OCI-LY7 (cell line): ENCODE measurements at regions not wholly inside any gene's neighbourhood (a gene's known extent, or its start where the extent isn't known, plus 50 kb on each side); places are given as distances from the start of the nearest gene placed in this dataset.

Source experiments
- BruUV-seq: library from RNA; stranded (reverse); fragments of 400-500 nt; replicated peaks from 2 replicates; lab custom pipeline; 2021; lab: Mats Ljungman, UMichigan
- CTCF ChIA-PET: fragments of 300-600 bp; sonication (Branson Sonifier 250); formaldehyde crosslinking; loops from one replicate; lab custom pipeline; 2022; ENCODE audit warnings: antibody characterized with exemption; ENCODE audit not compliant: unreplicated experiment; lab: Charles Lee
- POLR2A ChIA-PET: fragments of 300-600 bp; sonication (Branson Sonifier 250); formaldehyde crosslinking; loops from one replicate; lab custom pipeline; 2022; ENCODE audit warnings: antibody characterized with exemption; lab: Charles Lee
- DNase-seq: peaks from one replicate; pipeline ENCODE4 v3.0.0-alpha.2; 2015; ENCODE audit warnings: low spot score
- H2AFZ ChIP-seq: fragments of 200-600 bp; sonication (generic), shearing (Covaris generic); 2 replicates; pipeline ENCODE4 v1.6.1; 2014; ENCODE audit warnings: mild to moderate bottlenecking, antibody characterized with exemption, low read length, moderate library complexity
- H3K27ac ChIP-seq: fragments of 200-600 bp; sonication (generic); 2 replicates; pipeline ENCODE4 v1.5.1; 2014; ENCODE audit warnings: mixed run types, low read depth, mild to moderate bottlenecking, moderate library complexity, low read length, inconsistent platforms; ENCODE audit not compliant: poor library complexity, severe bottlenecking
- H3K36me3 ChIP-seq: fragments of 200-600 bp; sonication (generic); 2 replicates; pipeline ENCODE4 v1.6.1; 2014; ENCODE audit warnings: mild to moderate bottlenecking, antibody characterized with exemption, low read length, moderate library complexity, mixed read lengths; ENCODE audit not compliant: insufficient read depth
- H3K4me1 ChIP-seq: fragments of 200-600 bp; sonication (generic); 2 replicates; pipeline ENCODE4 v1.5.1; 2014; ENCODE audit warnings: mild to moderate bottlenecking, low read length; ENCODE audit not compliant: insufficient read depth, poor library complexity, severe bottlenecking
- H3K4me2 ChIP-seq: fragments of 200-600 bp; sonication (generic); 2 replicates; pipeline ENCODE4 v1.6.1; 2014; ENCODE audit warnings: mild to moderate bottlenecking, low read length
- H3K4me3 ChIP-seq: fragments of 200-600 bp; sonication (generic); 2 replicates; pipeline ENCODE4 v1.5.1; 2014; ENCODE audit warnings: mild to moderate bottlenecking, low read depth, low read length; ENCODE audit not compliant: poor library complexity, severe bottlenecking
- H3K79me2 ChIP-seq: fragments of 200-600 bp; sonication (generic); 2 replicates; pipeline ENCODE4 v1.6.1; 2016; ENCODE audit warnings: low read depth, mild to moderate bottlenecking, low read length, moderate library complexity, mixed read lengths; ENCODE audit not compliant: insufficient read depth
- H3K9me2 ChIP-seq: fragments of 200-600 bp; sonication (generic); 2 replicates; pipeline ENCODE4 v1.6.1; 2016; ENCODE audit warnings: mild to moderate bottlenecking, low read length, mixed read lengths; ENCODE audit not compliant: insufficient read depth
- H3K9me3 ChIP-seq: fragments of 200-600 bp; sonication (generic); 2 replicates; pipeline ENCODE4 v1.6.1; 2014; ENCODE audit warnings: mild to moderate bottlenecking, mixed run types, low read length, mixed read lengths
- H4K20me1 ChIP-seq: fragments of 200-600 bp; sonication (generic); 2 replicates; pipeline ENCODE4 v1.6.1; 2014; ENCODE audit warnings: mild to moderate bottlenecking, antibody characterized with exemption, low read length, moderate library complexity, mixed read lengths; ENCODE audit not compliant: insufficient read depth
- EZH2phosphoT487 ChIP-seq: fragments of 200-600 bp; sonication (generic); IDR thresholded peaks from 2 replicates; pipeline ENCODE4 v1.6.1; 2018; ENCODE audit warnings: low read depth, borderline replicate concordance, mild to moderate bottlenecking, mixed run types, antibody characterized with exemption, low read length, moderate library complexity, mixed read lengths
- intact Hi-C: fragments of 100-400 bp; cut with micrococcal nuclease; formaldehyde crosslinking; loops from one replicate; pipeline ENCODE4 v1.10.0; 2022; ENCODE audit not compliant: unreplicated experiment
- TF ChIP-seq, protein P1 (sequence below): fragments of 200-600 bp; sonication (generic); conservative IDR thresholded peaks from 2 replicates; pipeline ENCODE4 v1.5.1; 2014; ENCODE audit warnings: mild to moderate bottlenecking, antibody characterized with exemption, low read length, moderate library complexity, mixed read lengths

- Histone ChIP-seq H3K4me3 (no peak overlapping the region), H3K4me1 (no peaks in the 10 kb centered on the region), H3K36me3 (no peaks in the 10 kb centered on the region), H2AFZ (no peak overlapping the region), H4K20me1 (no peaks in the 10 kb centered on the region), H3K79me2 (no peaks in the 10 kb centered on the region), H3K4me2 (no peak overlapping the region), H3K9me3 (no peaks in the 10 kb centered on the region), H3K27ac (no peak overlapping the region), H3K9me2 (no peaks in the 10 kb centered on the region)
- no peak for DNase-seq
- intact Hi-C loops = no loop called here
- TF ChIP-seq, protein P1, sequence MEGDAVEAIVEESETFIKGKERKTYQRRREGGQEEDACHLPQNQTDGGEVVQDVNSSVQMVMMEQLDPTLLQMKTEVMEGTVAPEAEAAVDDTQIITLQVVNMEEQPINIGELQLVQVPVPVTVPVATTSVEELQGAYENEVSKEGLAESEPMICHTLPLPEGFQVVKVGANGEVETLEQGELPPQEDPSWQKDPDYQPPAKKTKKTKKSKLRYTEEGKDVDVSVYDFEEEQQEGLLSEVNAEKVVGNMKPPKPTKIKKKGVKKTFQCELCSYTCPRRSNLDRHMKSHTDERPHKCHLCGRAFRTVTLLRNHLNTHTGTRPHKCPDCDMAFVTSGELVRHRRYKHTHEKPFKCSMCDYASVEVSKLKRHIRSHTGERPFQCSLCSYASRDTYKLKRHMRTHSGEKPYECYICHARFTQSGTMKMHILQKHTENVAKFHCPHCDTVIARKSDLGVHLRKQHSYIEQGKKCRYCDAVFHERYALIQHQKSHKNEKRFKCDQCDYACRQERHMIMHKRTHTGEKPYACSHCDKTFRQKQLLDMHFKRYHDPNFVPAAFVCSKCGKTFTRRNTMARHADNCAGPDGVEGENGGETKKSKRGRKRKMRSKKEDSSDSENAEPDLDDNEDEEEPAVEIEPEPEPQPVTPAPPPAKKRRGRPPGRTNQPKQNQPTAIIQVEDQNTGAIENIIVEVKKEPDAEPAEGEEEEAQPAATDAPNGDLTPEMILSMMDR = no peak
- TF ChIP-seq EZH2phosphoT487 = no peak
- BruUV-seq = no TSS peak
- ChIA-PET POLR2A (interaction anchor here (0.6 to 0.8 kb wide), 2 partner anchors 9 to 20 kb away, joined by 3 read pairs; no protein-coding TSS in a partner anchor), CTCF (no interaction called here)
These were observed 126.7 kb downstream of the MACROH2A1 start for GRCh38 chr5:135272311-135272805.

- no peaks in the 10 kb centered on the region for H3K79me2 ChIP-seq
- CTCF ChIA-PET = no interaction called here
- no peak overlapping the region for H3K27ac ChIP-seq
- no peaks in the 10 kb centered on the region for H3K4me1 ChIP-seq
- H3K9me2 ChIP-seq = no peaks in the 10 kb centered on the region
- intact Hi-C loops = no loop called here
- no peaks in the 10 kb centered on the region for H3K9me3 ChIP-seq
- BruUV-seq = no TSS peak
- no peak overlapping the region for H3K4me3 ChIP-seq
- H3K36me3 ChIP-seq = no peaks in the 10 kb centered on the region
- no peak overlapping the region for H3K4me2 ChIP-seq
- no peak for DNase-seq
- TF ChIP-seq, protein P1 = no peak
- TF ChIP-seq EZH2phosphoT487 = no peak
- no peaks in the 10 kb centered on the region for H4K20me1 ChIP-seq
- POLR2A ChIA-PET = interaction anchor here (0.6 kb wide), 1 partner anchor 8 kb away, joined by 3 read pairs; no protein-coding TSS in a partner anchor
- H2AFZ ChIP-seq = no peak overlapping the region
These were observed 127.3 kb downstream of the MACROH2A1 start for GRCh38 chr5:135271533-135272310.

DNA sequence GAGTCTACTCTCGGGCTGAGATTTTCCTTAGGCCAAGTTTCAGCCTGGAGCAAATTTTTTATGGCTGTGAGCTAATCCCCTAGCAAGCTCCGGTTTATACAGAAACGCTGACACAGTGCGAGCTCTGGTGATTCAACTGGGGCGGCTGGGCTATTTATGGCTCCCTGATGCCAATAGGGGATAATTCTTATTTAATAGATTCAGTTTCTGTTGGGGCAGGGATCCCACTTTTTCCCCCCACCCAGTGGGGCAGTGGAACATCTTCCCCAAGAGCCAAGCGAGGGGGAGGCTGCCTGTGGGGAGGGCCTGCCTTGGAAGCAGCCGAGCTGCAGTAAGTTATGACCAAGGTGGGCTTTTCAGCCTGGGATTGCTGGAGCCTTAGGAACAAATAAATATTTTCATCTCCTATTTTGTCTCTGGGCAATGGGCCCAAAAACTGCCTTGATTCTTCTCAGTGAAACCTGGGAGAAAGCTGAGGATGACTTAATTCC is 129.1 kb downstream of the MACROH2A1 start:
- CTCF ChIA-PET = no interaction called here
- Histone ChIP-seq H3K79me2 (no peaks in the 10 kb centered on the region), H3K4me1 (no peaks in the 10 kb centered on the region), H3K9me3 (no peaks in the 10 kb centered on the region), H3K27ac (no peak overlapping the region), H3K9me2 (no peaks in the 10 kb centered on the region), H3K4me2 (no peak overlapping the region), H4K20me1 (no peaks in the 10 kb centered on the region), H3K36me3 (no peaks in the 10 kb centered on the region), H2AFZ (no peak overlapping the region), H3K4me3 (no peak overlapping the region)
- no peak for DNase-seq
- intact Hi-C loops = no loop called here
- BruUV-seq = no TSS peak
- POLR2A ChIA-PET = no interaction called here
- no peak for TF ChIP-seq EZH2phosphoT487
- TF ChIP-seq, protein P1 = no peak
